ENCODE measurements at regions not wholly inside any gene's neighbourhood (a gene's known extent, or its start where the extent isn't known, plus 50 kb on each side); places are given as distances from the start of the nearest gene placed in this dataset.
A peak's percentile ranks its signal among the peaks of the same experiment; 100 is the strongest.

DNA sequence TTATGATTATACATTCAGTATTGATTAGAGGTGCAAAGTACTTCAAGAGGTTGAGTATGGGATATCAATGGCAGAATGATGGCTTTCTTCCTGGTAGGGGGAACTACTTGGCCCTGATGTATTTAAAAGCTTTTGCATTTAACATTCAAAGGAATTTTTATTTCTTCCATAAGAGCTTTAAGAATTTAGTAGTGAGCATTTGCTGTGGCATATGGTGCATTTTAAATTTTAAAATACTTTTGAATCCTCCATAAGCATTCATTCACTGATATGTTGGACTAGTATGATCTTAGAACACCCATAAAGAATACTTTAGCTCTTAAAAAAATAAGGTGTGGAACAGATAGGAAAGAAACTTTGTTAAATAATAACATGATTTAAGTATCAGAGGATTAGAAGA is 191.9 kb upstream of the PPP1R3A start:
- Histone ChIP-seq H2AFZ (ENCODE audit: low read length) (no peak overlapping the region), H3K27ac (ENCODE audit: insufficient read depth, low read length) (no peak overlapping the region), H3K4me3 (replicated peaks in 1 of 4; ENCODE audit: control extremely low read depth in 1 of 4, insufficient read depth in 1 of 4, low read depth in 3 of 4, low read length in 4 of 4) (no peak overlapping the region), H3K9me3 (ENCODE audit: control insufficient read depth, insufficient read depth, low read depth, low read length) (no peaks in the 10 kb centered on the region), H3K9ac (ENCODE audit: insufficient read depth, low read length) (no peak overlapping the region), H3K27me3 (ENCODE audit: control insufficient read depth, insufficient read depth, low read length) (no peaks in the 10 kb centered on the region), H3K4me1 (ENCODE audit: control insufficient read depth, extremely low read depth, insufficient read depth, low read length) (no peaks in the 10 kb centered on the region), H3K36me3 (ENCODE audit: control insufficient read depth, insufficient read depth, low read length) (no peaks in the 10 kb centered on the region), H3K4me2 (ENCODE audit: extremely low read depth, insufficient read depth, low read length) (no peak overlapping the region), H4K20me1 (ENCODE audit: control insufficient read depth, extremely low read depth, insufficient read depth, low read length) (no peaks in the 10 kb centered on the region), H3K79me2 (ENCODE audit: control insufficient read depth, insufficient read depth, low read length) (no peaks in the 10 kb centered on the region)
- TF ChIP-seq EZH2 (IDR thresholded peaks at IDR 0.05; ENCODE audit: low read length, missing control alignments): no peak
- TF ChIP-seq, protein P1, sequence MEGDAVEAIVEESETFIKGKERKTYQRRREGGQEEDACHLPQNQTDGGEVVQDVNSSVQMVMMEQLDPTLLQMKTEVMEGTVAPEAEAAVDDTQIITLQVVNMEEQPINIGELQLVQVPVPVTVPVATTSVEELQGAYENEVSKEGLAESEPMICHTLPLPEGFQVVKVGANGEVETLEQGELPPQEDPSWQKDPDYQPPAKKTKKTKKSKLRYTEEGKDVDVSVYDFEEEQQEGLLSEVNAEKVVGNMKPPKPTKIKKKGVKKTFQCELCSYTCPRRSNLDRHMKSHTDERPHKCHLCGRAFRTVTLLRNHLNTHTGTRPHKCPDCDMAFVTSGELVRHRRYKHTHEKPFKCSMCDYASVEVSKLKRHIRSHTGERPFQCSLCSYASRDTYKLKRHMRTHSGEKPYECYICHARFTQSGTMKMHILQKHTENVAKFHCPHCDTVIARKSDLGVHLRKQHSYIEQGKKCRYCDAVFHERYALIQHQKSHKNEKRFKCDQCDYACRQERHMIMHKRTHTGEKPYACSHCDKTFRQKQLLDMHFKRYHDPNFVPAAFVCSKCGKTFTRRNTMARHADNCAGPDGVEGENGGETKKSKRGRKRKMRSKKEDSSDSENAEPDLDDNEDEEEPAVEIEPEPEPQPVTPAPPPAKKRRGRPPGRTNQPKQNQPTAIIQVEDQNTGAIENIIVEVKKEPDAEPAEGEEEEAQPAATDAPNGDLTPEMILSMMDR (conservative IDR thresholded peaks at IDR 0.05 in 1 of 2, IDR thresholded peaks at IDR 0.05 in 1 of 2; ENCODE audit: low read depth in 1 of 2, low read length in 2 of 2): no peak
- no peak for DNase-seq (ENCODE audit: low read depth in 2 of 2)

DNA sequence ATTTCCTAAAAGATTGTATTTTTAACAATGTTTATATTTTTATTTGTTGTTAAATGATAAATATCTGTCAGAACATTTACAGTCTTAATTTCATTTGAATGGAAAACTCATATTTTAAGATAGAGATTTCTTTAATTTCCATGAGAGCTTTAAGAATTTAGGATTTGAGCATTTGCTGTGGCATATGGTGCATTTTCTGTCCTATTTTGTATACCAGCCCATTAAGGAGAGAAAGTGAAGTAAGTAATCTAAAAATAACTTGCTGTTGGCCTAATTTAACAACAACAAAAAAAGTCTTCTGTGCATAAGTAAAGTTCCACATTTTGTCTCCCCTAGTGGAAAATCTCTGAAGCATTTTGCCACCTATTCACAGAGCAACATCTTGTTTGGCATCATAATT is 190.9 kb upstream of the PPP1R3A start:
- no peak for TF ChIP-seq EZH2 (IDR thresholded peaks at IDR 0.05; ENCODE audit: low read length, missing control alignments)
- H3K4me2 ChIP-seq (ENCODE audit: extremely low read depth, insufficient read depth, low read length): no peak overlapping the region
- H3K27me3 ChIP-seq (ENCODE audit: control insufficient read depth, insufficient read depth, low read length): no peaks in the 10 kb centered on the region
- no peaks in the 10 kb centered on the region for H3K9me3 ChIP-seq (ENCODE audit: control insufficient read depth, insufficient read depth, low read depth, low read length)
- H3K79me2 ChIP-seq (ENCODE audit: control insufficient read depth, insufficient read depth, low read length): no peaks in the 10 kb centered on the region
- no peak for DNase-seq (ENCODE audit: low read depth in 2 of 2)
- no peak overlapping the region for H3K4me3 ChIP-seq (replicated peaks in 1 of 4; ENCODE audit: control extremely low read depth in 1 of 4, insufficient read depth in 1 of 4, low read depth in 3 of 4, low read length in 4 of 4)
- no peaks in the 10 kb centered on the region for H4K20me1 ChIP-seq (ENCODE audit: control insufficient read depth, extremely low read depth, insufficient read depth, low read length)
- H3K36me3 ChIP-seq (ENCODE audit: control insufficient read depth, insufficient read depth, low read length): no peaks in the 10 kb centered on the region
- H3K9ac ChIP-seq (ENCODE audit: insufficient read depth, low read length): no peak overlapping the region
- H2AFZ ChIP-seq (ENCODE audit: low read length): no peak overlapping the region
- no peak overlapping the region for H3K27ac ChIP-seq (ENCODE audit: insufficient read depth, low read length)
- no peaks in the 10 kb centered on the region for H3K4me1 ChIP-seq (ENCODE audit: control insufficient read depth, extremely low read depth, insufficient read depth, low read length)

DNA sequence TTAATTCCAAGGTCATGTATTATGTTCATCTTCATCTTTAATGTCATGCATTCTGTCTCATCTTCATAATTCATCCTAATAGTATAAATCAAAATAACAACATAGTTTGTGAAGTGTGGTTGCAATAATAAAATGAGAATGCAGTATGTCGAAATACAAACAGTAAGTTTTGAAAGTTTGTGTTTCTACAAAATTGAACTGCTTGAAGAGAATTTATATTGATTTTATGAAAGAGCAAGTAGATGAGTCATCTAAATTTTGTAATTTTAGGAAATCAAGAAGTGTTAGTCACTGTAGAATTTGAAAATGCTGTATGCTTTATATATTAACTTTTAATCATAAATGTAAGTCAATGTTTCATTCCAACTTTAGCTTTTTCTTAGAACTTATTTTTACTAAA is 190.5 kb upstream of the PPP1R3A start:
- no peaks in the 10 kb centered on the region for H3K27me3 ChIP-seq (ENCODE audit: control insufficient read depth, insufficient read depth, low read length)
- TF ChIP-seq, protein P1 (conservative IDR thresholded peaks at IDR 0.05 in 1 of 2, IDR thresholded peaks at IDR 0.05 in 1 of 2; ENCODE audit: low read depth in 1 of 2, low read length in 2 of 2): no peak
- no peak for TF ChIP-seq EZH2 (IDR thresholded peaks at IDR 0.05; ENCODE audit: low read length, missing control alignments)
- H2AFZ ChIP-seq (ENCODE audit: low read length): no peak overlapping the region
- H3K27ac ChIP-seq (ENCODE audit: insufficient read depth, low read length): no peak overlapping the region
- no peaks in the 10 kb centered on the region for H3K79me2 ChIP-seq (ENCODE audit: control insufficient read depth, insufficient read depth, low read length)
- H3K4me2 ChIP-seq (ENCODE audit: extremely low read depth, insufficient read depth, low read length): no peak overlapping the region
- H3K9me3 ChIP-seq (ENCODE audit: control insufficient read depth, insufficient read depth, low read depth, low read length): no peaks in the 10 kb centered on the region
- no peaks in the 10 kb centered on the region for H3K4me1 ChIP-seq (ENCODE audit: control insufficient read depth, extremely low read depth, insufficient read depth, low read length)
- no peak overlapping the region for H3K9ac ChIP-seq (ENCODE audit: insufficient read depth, low read length)
- H4K20me1 ChIP-seq (ENCODE audit: control insufficient read depth, extremely low read depth, insufficient read depth, low read length): no peaks in the 10 kb centered on the region
- peak in 1 of 2 donors; percentile 71 for DNase-seq (ENCODE audit: low read depth in 2 of 2)
- H3K36me3 ChIP-seq (ENCODE audit: control insufficient read depth, insufficient read depth, low read length): no peaks in the 10 kb centered on the region
- no peak overlapping the region for H3K4me3 ChIP-seq (replicated peaks in 1 of 4; ENCODE audit: control extremely low read depth in 1 of 4, insufficient read depth in 1 of 4, low read depth in 3 of 4, low read length in 4 of 4)
